HCT116 (cell line): ENCODE measurements at regions not wholly inside any gene's neighbourhood (a gene's known extent, or its start where the extent isn't known, plus 50 kb on each side); places are given as distances from the start of the nearest gene placed in this dataset.

Source experiments
- ATAC-seq: fragments of 200-7000 bp; cut with Tn5 transposase; 2 replicates; pipeline ENCODE4 v1.9.1; 2020; ENCODE audit warnings: mild to moderate bottlenecking, moderate library complexity
- BruUV-seq: library from RNA; stranded (reverse); fragments of 400-500 nt; replicated peaks from 2 replicates; lab custom pipeline; 2021; lab: Mats Ljungman, UMichigan
- CTCF ChIA-PET: fragments of 300-600 bp; sonication (Branson Sonifier 250); formaldehyde crosslinking; loops from one replicate; lab custom pipeline; 2021; ENCODE audit warnings: antibody characterized with exemption; lab: Charles Lee
- POLR2A ChIA-PET: fragments of 300-600, 350-600 bp; sonication (Branson Sonifier 250); formaldehyde crosslinking; loops from one replicate; lab custom pipeline; 2021; ENCODE audit warnings: antibody characterized with exemption; lab: Charles Lee
- RAD21 ChIA-PET, 2 experiments: fragments of 300-600 bp; sonication (Branson Sonifier 250); formaldehyde crosslinking; loops; one replicate each; lab custom pipeline; 2023; ENCODE audit warnings: low total read pairs in 2 of 2; ENCODE audit not compliant: uncharacterized antibody in 2 of 2, unreplicated experiment in 2 of 2, low non-redundant PET in 1 of 2; lab: Charles Lee
- DNase-seq: peaks from one replicate; pipeline ENCODE4 v3.0.0-alpha.2; 2010; ENCODE audit warnings: low read depth, low spot score
- H2AFZ ChIP-seq: fragments of 200-600 bp; shearing (Covaris generic), sonication (generic); 2 replicates; pipeline ENCODE4 v1.6.1; 2017; ENCODE audit warnings: low read depth, mixed run types, mixed read lengths, antibody characterized with exemption, low read length; ENCODE audit not compliant: poor library complexity, severe bottlenecking
- H3K27ac ChIP-seq: 2 replicates; pipeline ENCODE4 v1.5.1; 2012; ENCODE audit warnings: low read depth, low read length
- H3K27me3 ChIP-seq: fragments of 200-600 bp; sonication (generic); 2 replicates; pipeline ENCODE4 v1.6.1; 2016; ENCODE audit warnings: mixed run types, low read length, mixed read lengths; ENCODE audit not compliant: insufficient read depth
- H3K36me3 ChIP-seq, 2 experiments: fragments of 200-500 bp in 1 of 2; fragments of 200-600 bp in 1 of 2; sonication (Bioruptor generic) in 1 of 2; sonication (generic) in 1 of 2; 2 replicates each; pipeline versions ENCODE4 v1.5.1 to v1.6.1; 2014 to 2016; ENCODE audit warnings: low read length in 2 of 2, inconsistent platforms in 1 of 2, mixed read lengths in 1 of 2, mixed run types in 1 of 2; ENCODE audit not compliant: insufficient read depth in 2 of 2, control insufficient read depth in 1 of 2
- H3K4me1 ChIP-seq, 2 experiments: fragments of 200-600 bp in 1 of 2; sonication (generic) in 1 of 2; 2 replicates each; pipeline versions ENCODE4 v1.5.1 to v1.6.1; 2012 to 2017; ENCODE audit warnings: low read length in 2 of 2, inconsistent platforms in 1 of 2, mild to moderate bottlenecking in 1 of 2, mixed read lengths in 1 of 2, mixed run types in 1 of 2, moderate library complexity in 1 of 2; ENCODE audit not compliant: insufficient read depth in 2 of 2, control insufficient read depth in 1 of 2
- H3K4me2 ChIP-seq: fragments of 200-600 bp; sonication (generic); 2 replicates; pipeline ENCODE4 v1.6.1; 2017; ENCODE audit warnings: mixed run types, low read length, mixed read lengths
- H3K4me3 ChIP-seq, 2 experiments: fragments of 200-600 bp in 1 of 2; sonication (generic) in 1 of 2; replicated peaks in 1 of 2; 2 replicates each; pipeline ENCODE4 v1.5.1; 2011 to 2016; ENCODE audit warnings: low read length in 2 of 2, control low read depth in 1 of 2, low read depth in 1 of 2, mild to moderate bottlenecking in 1 of 2, mixed read lengths in 1 of 2, mixed run types in 1 of 2
- H3K79me2 ChIP-seq: fragments of 200-600 bp; sonication (generic); 2 replicates; pipeline ENCODE4 v1.6.1; 2017; ENCODE audit warnings: mild to moderate bottlenecking, mixed run types, low read length, moderate library complexity, mixed read lengths; ENCODE audit not compliant: insufficient read depth
- H3K9ac ChIP-seq: fragments of 200-600 bp; sonication (generic); 2 replicates; pipeline ENCODE4 v1.6.1; 2016; ENCODE audit warnings: low read length, mixed read lengths
- H3K9me2 ChIP-seq: fragments of 200-600 bp; sonication (generic), shearing (Covaris generic); 2 replicates; pipeline ENCODE4 v1.6.1; 2017; ENCODE audit warnings: mixed run types, mild to moderate bottlenecking, moderate library complexity; ENCODE audit not compliant: insufficient read depth
- H3K9me3 ChIP-seq, 2 experiments: fragments of 200-500 bp in 1 of 2; fragments of 200-600 bp in 1 of 2; sonication (Bioruptor generic) in 1 of 2; sonication (generic) in 1 of 2; 2 replicates each; pipeline ENCODE4 v1.6.1; 2014 to 2017; ENCODE audit warnings: low read length in 2 of 2, mixed read lengths in 2 of 2, inconsistent platforms in 1 of 2, low read depth in 1 of 2, mild to moderate bottlenecking in 1 of 2, mixed run types in 1 of 2, moderate library complexity in 1 of 2; ENCODE audit not compliant: control insufficient read depth in 1 of 2, insufficient read depth in 1 of 2
- H4K20me1 ChIP-seq: fragments of 200-600 bp; sonication (generic), shearing (Covaris generic); 2 replicates; pipeline ENCODE4 v1.6.1; 2017; ENCODE audit warnings: mixed run types, mild to moderate bottlenecking, moderate library complexity; ENCODE audit not compliant: insufficient read depth
- CBX3 ChIP-seq: IDR thresholded peaks from 2 replicates; pipeline ENCODE4 v1.6.1; 2012; ENCODE audit warnings: low read depth
- CEBPB ChIP-seq: IDR thresholded peaks from 2 replicates; pipeline ENCODE4 v1.6.1; 2012; ENCODE audit warnings: low read depth
- FOSL1 ChIP-seq: IDR thresholded peaks from 2 replicates; pipeline ENCODE4 v1.6.1; 2012; ENCODE audit warnings: low read depth
- JUND ChIP-seq: IDR thresholded peaks from 2 replicates; pipeline ENCODE4 v1.6.1; 2012
- RAD21 ChIP-seq: IDR thresholded peaks from 2 replicates; pipeline ENCODE4 v1.6.1; 2012; ENCODE audit warnings: low read depth, mild to moderate bottlenecking
- REST ChIP-seq: IDR thresholded peaks from 2 replicates; pipeline ENCODE4 v1.6.1; 2012; ENCODE audit warnings: low read depth
- SP1 ChIP-seq: IDR thresholded peaks from 2 replicates; pipeline ENCODE4 v1.6.1; 2012; ENCODE audit warnings: low read depth
- SRF ChIP-seq: IDR thresholded peaks from 2 replicates; pipeline ENCODE4 v1.6.1; 2012; ENCODE audit warnings: low read depth
- YY1 ChIP-seq: IDR thresholded peaks from 2 replicates; pipeline ENCODE4 v1.6.1; 2011; ENCODE audit warnings: low read length, low read depth, moderate library complexity, mild to moderate bottlenecking; ENCODE audit not compliant: insufficient replicate concordance; ENCODE audit errors: extremely low read depth
- ZNF274 ChIP-seq: fragments of 200-500 bp; sonication (Bioruptor generic); IDR thresholded peaks from 2 replicates; pipeline ENCODE4 v1.6.1; 2014; ENCODE audit warnings: mild to moderate bottlenecking, low read depth, low read length, inconsistent platforms
- intact Hi-C: fragments of 100-400 bp; cut with micrococcal nuclease; formaldehyde crosslinking; loops from 2 replicates; pipeline ENCODE4 v1.10.0; 2022
- TF ChIP-seq, protein P1 (sequence below): IDR thresholded peaks from 2 replicates; pipeline ENCODE4 v1.6.1; 2011; ENCODE audit warnings: mild to moderate bottlenecking, low read length, moderate library complexity; ENCODE audit not compliant: insufficient replicate concordance; ENCODE audit errors: extremely low read depth
- TF ChIP-seq, protein P2 (sequence below): IDR thresholded peaks from 2 replicates; pipeline ENCODE4 v1.6.1; 2012
- TF ChIP-seq, protein P3 (sequence below), 3 experiments: fragments of 200-600 bp in 1 of 3; sonication (generic) in 1 of 3; IDR thresholded peaks in 2 of 3; conservative IDR thresholded peaks in 1 of 3; 2 replicates each; pipeline ENCODE4 v1.5.1; 2012 to 2017; ENCODE audit warnings: low read depth in 2 of 3, low read length in 2 of 3, antibody characterized with exemption in 1 of 3, borderline replicate concordance in 1 of 3, control low read depth in 1 of 3, mild to moderate bottlenecking in 1 of 3, mixed read lengths in 1 of 3, mixed run types in 1 of 3, moderate library complexity in 1 of 3; ENCODE audit not compliant: insufficient read depth in 1 of 3
- TF ChIP-seq, protein P4 (sequence below): IDR thresholded peaks from 2 replicates; pipeline ENCODE4 v1.6.1; 2012

GRCh38 chr9:80090317-80090716 is 518.6 kb downstream of the TLE4 start:
- CTCF ChIA-PET = no interaction called here
- ATAC-seq = no peak
- H4K20me1 ChIP-seq = no peaks in the 10 kb centered on the region
- POLR2A ChIA-PET = no interaction called here
- H3K9me2 ChIP-seq = no peaks in the 10 kb centered on the region
- no peaks in the 10 kb centered on the region for H3K27me3 ChIP-seq
- H2AFZ ChIP-seq = no peak overlapping the region
- no peak overlapping the region for H3K4me2 ChIP-seq
- RAD21 ChIA-PET = no interaction called here
- H3K27ac ChIP-seq = no peak overlapping the region
- H3K79me2 ChIP-seq = no peaks in the 10 kb centered on the region
- no peak overlapping the region for H3K9ac ChIP-seq
- BruUV-seq = no TSS peak
- H3K36me3 ChIP-seq = no peaks in the 10 kb centered on the region
- H3K9me3 ChIP-seq = peaks cover 12 to 19% of the 10 kb centered on the region in 2 experiments; a peak in 2 of 4 replicates
- no peaks in the 10 kb centered on the region for H3K4me1 ChIP-seq
- TF ChIP-seq SRF (no peak), CBX3 (no peak), YY1 (no peak), JUND (no peak), CEBPB (no peak), REST (no peak), RAD21 (no peak), SP1 (no peak), ZNF274 (no peak), FOSL1 (no peak)
- TF ChIP-seq, protein P1, sequence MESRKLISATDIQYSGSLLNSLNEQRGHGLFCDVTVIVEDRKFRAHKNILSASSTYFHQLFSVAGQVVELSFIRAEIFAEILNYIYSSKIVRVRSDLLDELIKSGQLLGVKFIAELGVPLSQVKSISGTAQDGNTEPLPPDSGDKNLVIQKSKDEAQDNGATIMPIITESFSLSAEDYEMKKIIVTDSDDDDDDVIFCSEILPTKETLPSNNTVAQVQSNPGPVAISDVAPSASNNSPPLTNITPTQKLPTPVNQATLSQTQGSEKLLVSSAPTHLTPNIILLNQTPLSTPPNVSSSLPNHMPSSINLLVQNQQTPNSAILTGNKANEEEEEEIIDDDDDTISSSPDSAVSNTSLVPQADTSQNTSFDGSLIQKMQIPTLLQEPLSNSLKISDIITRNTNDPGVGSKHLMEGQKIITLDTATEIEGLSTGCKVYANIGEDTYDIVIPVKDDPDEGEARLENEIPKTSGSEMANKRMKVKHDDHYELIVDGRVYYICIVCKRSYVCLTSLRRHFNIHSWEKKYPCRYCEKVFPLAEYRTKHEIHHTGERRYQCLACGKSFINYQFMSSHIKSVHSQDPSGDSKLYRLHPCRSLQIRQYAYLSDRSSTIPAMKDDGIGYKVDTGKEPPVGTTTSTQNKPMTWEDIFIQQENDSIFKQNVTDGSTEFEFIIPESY = no peak
- TF ChIP-seq, protein P2, sequence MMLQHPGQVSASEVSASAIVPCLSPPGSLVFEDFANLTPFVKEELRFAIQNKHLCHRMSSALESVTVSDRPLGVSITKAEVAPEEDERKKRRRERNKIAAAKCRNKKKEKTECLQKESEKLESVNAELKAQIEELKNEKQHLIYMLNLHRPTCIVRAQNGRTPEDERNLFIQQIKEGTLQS = no peak
- TF ChIP-seq, protein P3, sequence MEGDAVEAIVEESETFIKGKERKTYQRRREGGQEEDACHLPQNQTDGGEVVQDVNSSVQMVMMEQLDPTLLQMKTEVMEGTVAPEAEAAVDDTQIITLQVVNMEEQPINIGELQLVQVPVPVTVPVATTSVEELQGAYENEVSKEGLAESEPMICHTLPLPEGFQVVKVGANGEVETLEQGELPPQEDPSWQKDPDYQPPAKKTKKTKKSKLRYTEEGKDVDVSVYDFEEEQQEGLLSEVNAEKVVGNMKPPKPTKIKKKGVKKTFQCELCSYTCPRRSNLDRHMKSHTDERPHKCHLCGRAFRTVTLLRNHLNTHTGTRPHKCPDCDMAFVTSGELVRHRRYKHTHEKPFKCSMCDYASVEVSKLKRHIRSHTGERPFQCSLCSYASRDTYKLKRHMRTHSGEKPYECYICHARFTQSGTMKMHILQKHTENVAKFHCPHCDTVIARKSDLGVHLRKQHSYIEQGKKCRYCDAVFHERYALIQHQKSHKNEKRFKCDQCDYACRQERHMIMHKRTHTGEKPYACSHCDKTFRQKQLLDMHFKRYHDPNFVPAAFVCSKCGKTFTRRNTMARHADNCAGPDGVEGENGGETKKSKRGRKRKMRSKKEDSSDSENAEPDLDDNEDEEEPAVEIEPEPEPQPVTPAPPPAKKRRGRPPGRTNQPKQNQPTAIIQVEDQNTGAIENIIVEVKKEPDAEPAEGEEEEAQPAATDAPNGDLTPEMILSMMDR (IDR thresholded peaks at IDR 0.05 in 2 of 3, conservative IDR thresholded peaks at IDR 0.05 in 1 of 3; ENCODE audit: borderline replicate concordance in 1 of 3, insufficient read depth in 1 of 3, low read depth in 2 of 3, low read length in 2 of 3) = no peak
- TF ChIP-seq, protein P4, sequence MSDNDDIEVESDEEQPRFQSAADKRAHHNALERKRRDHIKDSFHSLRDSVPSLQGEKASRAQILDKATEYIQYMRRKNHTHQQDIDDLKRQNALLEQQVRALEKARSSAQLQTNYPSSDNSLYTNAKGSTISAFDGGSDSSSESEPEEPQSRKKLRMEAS = no peak
- DNase-seq = no peak
- H3K4me3 ChIP-seq = no peak overlapping the region
- intact Hi-C loops = no loop called here
